Endothelial cell of umbilical vein (primary cell): ENCODE measurements at regions not wholly inside any gene's neighbourhood (a gene's known extent, or its start where the extent isn't known, plus 50 kb on each side); places are given as distances from the start of the nearest gene placed in this dataset.

Source experiments
- BruUV-seq: library from RNA; stranded (reverse); fragments of 400-500 nt; replicated peaks from 2 replicates; lab custom pipeline; 2021; lab: Mats Ljungman, UMichigan
- CTCF ChIA-PET: fragments of 300-600, 350-600 bp; sonication (Branson Sonifier 250); formaldehyde crosslinking; loops from one replicate; lab custom pipeline; 2021; ENCODE audit warnings: antibody characterized with exemption, inconsistent platforms; lab: Charles Lee
- POLR2A ChIA-PET: fragments of 300-600, 350-600 bp; sonication (Branson Sonifier 250); formaldehyde crosslinking; loops from one replicate; lab custom pipeline; 2021; ENCODE audit warnings: antibody characterized with exemption, inconsistent platforms; lab: Charles Lee
- DNase-seq: peaks from one replicate; pipeline ENCODE4 v3.0.0-alpha.2; 2011; ENCODE audit warnings: low read depth, low spot score
- FAIRE-seq: peaks from 2 replicates; lab custom pipeline; 2011; peaks lifted over from hg19 to GRCh38; lab: Jason Lieb, UNC
- H2AFZ ChIP-seq: 2 replicates; pipeline ENCODE4 v1.6.0; 2012; ENCODE audit warnings: low read depth, low read length, control low read depth, inconsistent platforms
- H3K27ac ChIP-seq: 2 replicates; pipeline ENCODE4 v1.5.1; 2011; ENCODE audit warnings: low read depth, mild to moderate bottlenecking, control low read depth, low read length, moderate library complexity; ENCODE audit not compliant: insufficient read depth
- H3K27me3 ChIP-seq, 2 experiments: 2 replicates each; pipeline versions ENCODE4 v1.6.0 to v1.6.1; 2011; ENCODE audit warnings: low read length in 2 of 2, mixed read lengths in 1 of 2; ENCODE audit not compliant: control insufficient read depth in 2 of 2, insufficient read depth in 2 of 2
- H3K36me3 ChIP-seq, 2 experiments: 2 replicates in 1 of 2; 3 replicates in 1 of 2; pipeline ENCODE4 v1.5.1; 2011; ENCODE audit warnings: low read length in 2 of 2, mild to moderate bottlenecking in 1 of 2, moderate library complexity in 1 of 2; ENCODE audit not compliant: control insufficient read depth in 2 of 2, insufficient read depth in 2 of 2; ENCODE audit errors: extremely low read depth in 1 of 2
- H3K4me1 ChIP-seq: 3 replicates; pipeline ENCODE4 v1.5.1; 2011; ENCODE audit warnings: mild to moderate bottlenecking, low read length; ENCODE audit not compliant: control insufficient read depth, insufficient read depth; ENCODE audit errors: extremely low read depth
- H3K4me2 ChIP-seq: 2 replicates; pipeline ENCODE4 v1.6.1; 2011; ENCODE audit warnings: low read length, control low read depth, mixed read lengths; ENCODE audit not compliant: insufficient read depth
- H3K4me3 ChIP-seq, 3 experiments: fragments of 200-600 bp in 1 of 3; sonication (generic), shearing (Covaris generic) in 1 of 3; replicated peaks in 1 of 3; 2 replicates each; pipeline ENCODE4 v1.5.1; 2011 to 2016; ENCODE audit warnings: control low read depth in 3 of 3, low read length in 3 of 3, mild to moderate bottlenecking in 2 of 3, inconsistent platforms in 1 of 3, low read depth in 1 of 3, moderate library complexity in 1 of 3; ENCODE audit not compliant: insufficient read depth in 1 of 3
- H3K79me2 ChIP-seq: 2 replicates; pipeline ENCODE4 v1.6.0; 2012; ENCODE audit warnings: low read length, inconsistent platforms; ENCODE audit not compliant: control insufficient read depth, insufficient read depth
- H3K9ac ChIP-seq: replicated peaks from 2 replicates; pipeline ENCODE3; 2011; ENCODE audit warnings: low read length, control low read depth; ENCODE audit not compliant: insufficient read depth; ENCODE audit errors: extremely low read depth
- H3K9me1 ChIP-seq: replicated peaks from 3 replicates; pipeline ENCODE4 v1.6.0; 2011; ENCODE audit warnings: mild to moderate bottlenecking, low read length; ENCODE audit not compliant: control insufficient read depth, insufficient read depth; ENCODE audit errors: extremely low read depth
- H3K9me3 ChIP-seq: replicated peaks from 2 replicates; pipeline ENCODE4 v1.5.1; 2012; ENCODE audit warnings: low read length, inconsistent platforms; ENCODE audit not compliant: control insufficient read depth, insufficient read depth
- H4K20me1 ChIP-seq: replicated peaks from 2 replicates; pipeline ENCODE3; 2011; ENCODE audit warnings: mild to moderate bottlenecking, low read length; ENCODE audit not compliant: control insufficient read depth, insufficient read depth; ENCODE audit errors: extremely low read depth
- CTCF ChIP-seq, 2 donors: IDR thresholded peaks; 1 replicate in 1 of 2; 2 replicates in 1 of 2; pipeline ENCODE4 v1.5.1; 2011; ENCODE audit warnings: low read length in 2 of 2, mild to moderate bottlenecking in 2 of 2, moderate library complexity in 2 of 2, control low read depth in 1 of 2, inconsistent platforms in 1 of 2, low read depth in 1 of 2; ENCODE audit not compliant: insufficient read depth in 1 of 2; ENCODE audit errors: extremely low read depth in 1 of 2
- EZH2 ChIP-seq: IDR thresholded peaks from 2 replicates; pipeline ENCODE4 v1.6.1; 2012; ENCODE audit warnings: borderline replicate concordance, low read depth, mild to moderate bottlenecking, moderate library complexity, low read length, inconsistent platforms; ENCODE audit not compliant: severe bottlenecking
- FOS ChIP-seq: IDR thresholded peaks from 2 replicates; pipeline ENCODE4 v1.6.1; 2011; ENCODE audit warnings: mild to moderate bottlenecking, low read length, moderate library complexity, borderline replicate concordance; ENCODE audit not compliant: insufficient read depth
- GATA2 ChIP-seq: IDR thresholded peaks from 2 replicates; pipeline ENCODE4 v1.7.0; 2011; ENCODE audit warnings: low read depth, mild to moderate bottlenecking, moderate library complexity, mixed read lengths, low read length; ENCODE audit not compliant: insufficient read length, insufficient read depth
- JUN ChIP-seq: IDR thresholded peaks from 2 replicates; pipeline ENCODE4 v1.6.1; 2011; ENCODE audit warnings: borderline replicate concordance, low read depth; ENCODE audit not compliant: insufficient read length, insufficient read depth
- MAX ChIP-seq: IDR thresholded peaks from 2 replicates; pipeline ENCODE4 v1.6.1; 2011; ENCODE audit not compliant: insufficient read depth, insufficient read length
- MYC ChIP-seq: IDR thresholded peaks from one replicate; pipeline ENCODE4 v1.6.1; 2011; ENCODE audit warnings: mild to moderate bottlenecking, low read depth, low read length
- POLR2A ChIP-seq: IDR thresholded peaks from 2 replicates; pipeline ENCODE4 v1.6.1; 2012; ENCODE audit warnings: low read depth, mild to moderate bottlenecking, control low read depth, low read length
- POLR2AphosphoS5 ChIP-seq: IDR thresholded peaks from 2 replicates; pipeline ENCODE4 v1.6.1; 2012; ENCODE audit warnings: low read depth, mild to moderate bottlenecking, control low read depth, low read length, moderate library complexity; ENCODE audit not compliant: insufficient read depth
- dilution Hi-C: fragments of 300-500 bp; cut with MboI; formaldehyde crosslinking; loops from one replicate; pipeline ENCODE4 v1.15.0; 2019; ENCODE audit warnings: low sequenced_read_pairs; ENCODE audit not compliant: extremely low pct_ligation_motif_present
- intact Hi-C: fragments of 100-400 bp; cut with micrococcal nuclease; formaldehyde crosslinking; loops from one replicate; pipeline ENCODE4 v1.10.0; 2022

GRCh38 chr19:32253683-32254508, 91.5 kb upstream of the ZNF507 start:
- BruUV-seq, result no TSS peak
- TF ChIP-seq JUN, result no peak
- Histone ChIP-seq H4K20me1 (no peaks in the 10 kb centered on the region), H3K9me3 (no peaks in the 10 kb centered on the region), H3K9me1 (no peaks in the 10 kb centered on the region), H3K27me3 (no peaks in the 10 kb centered on the region), H3K4me3 (no peak overlapping the region), H3K9ac (no peak overlapping the region), H3K27ac (no peak overlapping the region), H3K79me2 (no peaks in the 10 kb centered on the region), H3K4me1 (no peaks in the 10 kb centered on the region), H3K4me2 (no peak overlapping the region), H2AFZ (no peak overlapping the region), H3K36me3 (no peaks in the 10 kb centered on the region)
- ChIA-PET POLR2A (no interaction called here), CTCF (no interaction called here)
- dilution Hi-C loops, result no loop called here
- intact Hi-C loops, result no loop called here
- no peak for FAIRE-seq
- no peak for DNase-seq

DNA sequence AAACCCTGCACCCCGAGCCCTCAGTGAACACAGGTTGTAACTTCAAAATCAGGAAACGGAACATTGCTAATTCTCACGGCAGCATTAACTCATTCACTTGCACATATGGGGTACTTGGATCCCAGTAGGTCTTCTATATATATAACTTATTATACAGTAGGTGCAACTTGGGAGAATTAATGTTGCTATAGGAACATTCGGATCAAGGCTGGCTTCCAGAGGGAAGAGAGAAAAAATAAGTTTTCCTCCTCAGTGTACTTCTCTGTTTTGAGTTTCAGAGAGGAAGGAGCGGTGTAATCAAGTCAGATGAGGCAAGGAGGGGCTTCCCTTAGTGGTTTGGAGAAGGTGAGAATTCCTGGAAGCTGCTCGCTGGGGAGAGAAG, 90.9 kb upstream of the ZNF507 start:
- no peak for DNase-seq
- FAIRE-seq, result no peak
- Histone ChIP-seq H3K27me3 (no peaks in the 10 kb centered on the region), H3K4me1 (no peaks in the 10 kb centered on the region), H3K79me2 (no peaks in the 10 kb centered on the region), H4K20me1 (no peaks in the 10 kb centered on the region), H3K9me3 (no peaks in the 10 kb centered on the region), H3K36me3 (no peaks in the 10 kb centered on the region), H3K27ac (no peak overlapping the region), H3K4me3 (no peak overlapping the region), H3K4me2 (no peak overlapping the region), H3K9ac (no peak overlapping the region), H2AFZ (no peak overlapping the region), H3K9me1 (no peaks in the 10 kb centered on the region)
- POLR2A ChIA-PET, result no interaction called here
- CTCF ChIA-PET, result no interaction called here
- intact Hi-C loops, result no loop called here
- dilution Hi-C loops, result no loop called here
- TF ChIP-seq JUN (no peak), EZH2 (no peak), MAX (no peak), POLR2A (no peak), GATA2 (no peak), FOS (no peak), POLR2AphosphoS5 (no peak), MYC (no peak), CTCF (IDR thresholded peaks at IDR 0.05; ENCODE audit: extremely low read depth in 1 of 2, insufficient read depth in 1 of 2, low read depth in 1 of 2, low read length in 2 of 2) (no peak)
- BruUV-seq, result no TSS peak
